ENCODE measurements at regions not wholly inside any gene's neighbourhood (a gene's known extent, or its start where the extent isn't known, plus 50 kb on each side); places are given as distances from the start of the nearest gene placed in this dataset.
"Not testable (repeated sequence)": the region's sequence is repeated elsewhere in the genome, so short reads cannot be mapped to it uniquely, and the experiment has no call there.

GRCh38 chr5:56311306-56311905 is 78.3 kb upstream of the ANKRD55 start:
- no peak overlapping the region for H3K4me3 ChIP-seq (ENCODE audit: low read depth, low read length)

DNA sequence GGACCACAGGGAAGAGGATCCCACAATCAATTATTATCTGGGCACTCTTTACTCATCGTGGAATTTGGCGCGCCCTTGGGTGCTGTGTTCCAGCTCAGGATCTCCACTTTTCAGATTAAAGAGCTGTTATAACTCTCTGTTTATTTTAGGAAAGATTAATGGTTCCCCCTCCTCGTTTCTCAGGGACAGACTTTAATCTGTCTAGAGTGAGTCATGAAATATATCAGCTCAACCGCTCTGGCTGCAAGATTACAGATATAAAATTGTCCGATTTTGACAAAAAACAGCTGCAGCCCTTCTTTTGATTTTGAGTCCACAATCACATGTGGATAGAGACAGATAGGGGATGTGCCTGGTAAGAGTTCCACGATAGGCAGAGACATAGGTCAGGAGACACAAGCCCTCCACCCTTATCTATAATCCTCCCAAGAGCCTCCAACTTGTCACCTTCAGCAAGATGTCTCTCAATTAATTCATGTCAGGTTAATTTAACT is 77.6 kb upstream of the ANKRD55 start:
- H3K4me3 ChIP-seq (ENCODE audit: low read depth, low read length), result no peak overlapping the region

GRCh38 chr5:56309262-56309826 is 76.2 kb upstream of the ANKRD55 start:
- H3K4me3 ChIP-seq (ENCODE audit: low read depth, low read length), result no peak overlapping the region

DNA sequence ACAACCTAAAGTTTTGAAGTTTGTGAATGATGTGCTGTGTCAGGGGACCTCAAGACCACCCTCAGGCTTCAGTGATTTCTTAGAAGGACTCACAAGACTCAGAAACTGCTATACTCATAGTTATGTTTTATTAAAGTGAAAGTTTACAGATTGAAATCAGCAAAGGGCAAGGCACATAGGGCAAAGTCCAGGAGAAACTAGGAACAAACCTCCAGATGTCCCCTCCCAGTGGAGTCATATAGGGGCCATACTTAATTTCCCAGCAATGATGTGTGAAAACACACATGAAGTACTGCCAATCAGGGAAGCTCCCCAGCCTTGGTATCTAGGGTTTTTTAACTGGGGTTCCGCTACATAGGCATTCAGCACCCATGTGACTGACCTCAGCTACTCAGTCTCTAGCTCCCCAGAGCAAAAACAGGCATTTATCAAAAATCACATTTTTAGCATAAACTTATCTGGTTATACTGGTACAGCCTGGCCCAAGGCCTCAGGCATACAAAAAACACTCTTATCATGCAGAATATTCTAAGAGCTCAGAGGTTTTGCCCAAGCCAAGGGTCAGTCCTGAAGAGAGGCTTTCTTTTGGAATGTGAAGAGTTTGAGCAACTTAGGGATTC is 74.7 kb upstream of the ANKRD55 start:
- no peak overlapping the region for H3K4me3 ChIP-seq (ENCODE audit: low read depth, low read length)

DNA sequence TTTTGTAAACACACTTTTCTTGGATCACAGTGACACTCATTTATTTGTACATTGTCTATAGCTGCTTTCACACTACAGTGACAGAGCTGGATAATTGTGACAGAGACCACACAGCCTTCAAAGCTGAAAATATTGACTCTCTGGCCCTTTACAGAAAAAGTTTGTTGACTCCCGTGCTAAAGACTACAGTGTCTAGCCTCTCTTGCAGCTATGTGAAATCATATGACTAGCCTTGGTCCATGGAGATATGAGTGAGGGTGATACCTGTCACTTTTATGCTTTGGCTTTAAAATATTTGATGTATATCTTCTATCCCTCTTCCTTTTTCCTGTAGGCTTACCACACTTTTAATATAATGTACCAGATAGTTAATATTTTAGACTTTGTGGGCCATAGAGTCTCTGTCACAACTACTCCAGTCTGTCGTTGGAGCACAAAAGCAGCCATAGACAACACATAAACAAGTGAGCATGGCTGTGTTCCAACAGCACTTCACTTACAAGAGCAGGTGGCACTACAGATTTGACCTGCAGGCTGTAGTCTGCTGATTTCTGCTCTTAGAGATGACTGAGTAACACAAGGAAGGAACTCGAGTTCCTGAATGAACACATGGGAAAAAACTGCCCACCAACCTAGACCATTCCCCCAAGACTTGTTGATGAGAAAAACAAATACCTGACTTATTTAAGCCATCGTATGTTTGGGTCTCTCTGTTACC is 73.5 kb upstream of the ANKRD55 start:
- no peak overlapping the region for H3K4me3 ChIP-seq (ENCODE audit: low read depth, low read length)

DNA sequence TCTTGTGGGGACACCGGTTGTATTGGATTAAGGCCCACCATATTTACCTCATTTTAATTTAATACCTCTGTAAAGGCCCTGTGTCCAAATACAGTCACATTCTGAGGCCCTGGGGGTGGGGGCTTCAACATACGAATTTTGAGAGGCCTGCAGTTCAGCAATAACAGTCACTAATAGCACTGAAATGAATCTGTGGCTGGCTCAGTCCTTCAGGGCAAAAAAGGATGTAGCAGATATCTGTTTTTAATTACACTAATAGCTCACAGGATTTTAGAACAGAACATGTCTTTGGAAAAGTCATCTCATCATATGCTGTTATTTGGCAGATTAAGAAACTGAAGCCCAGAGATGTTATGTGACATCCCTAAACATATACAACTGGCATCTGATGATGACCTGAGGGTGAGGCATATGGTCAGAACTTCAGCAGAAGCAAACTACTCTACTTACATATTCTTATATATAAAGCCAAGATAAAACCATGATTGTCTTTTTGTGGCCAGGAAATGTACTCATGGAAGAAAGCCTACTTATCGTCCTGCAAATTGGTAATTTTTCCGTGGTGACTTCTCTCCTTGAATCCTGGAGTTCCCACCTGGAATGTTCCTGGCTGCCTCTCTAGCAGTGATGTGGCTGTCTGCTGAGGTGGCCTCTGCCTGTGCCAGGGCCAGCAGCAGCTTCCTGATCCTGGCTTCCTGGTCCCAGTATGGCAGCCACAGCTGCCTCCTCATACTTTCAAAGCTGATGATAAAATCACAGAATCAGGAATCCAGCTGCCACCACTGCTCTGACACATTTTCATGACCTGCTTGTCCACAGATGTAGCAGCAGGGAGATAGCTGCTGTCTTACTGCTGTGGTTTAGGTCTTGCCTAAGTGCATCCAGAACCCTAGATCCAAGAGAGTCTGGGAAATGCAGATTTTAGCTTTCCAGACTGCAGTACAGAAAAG is 72.1 kb upstream of the ANKRD55 start:
- no peak overlapping the region for H3K4me3 ChIP-seq (ENCODE audit: low read depth, low read length)

GRCh38 chr5:56303511-56303910 is 70.4 kb upstream of the ANKRD55 start:
- no peak overlapping the region for H3K4me3 ChIP-seq (ENCODE audit: low read depth, low read length)

DNA sequence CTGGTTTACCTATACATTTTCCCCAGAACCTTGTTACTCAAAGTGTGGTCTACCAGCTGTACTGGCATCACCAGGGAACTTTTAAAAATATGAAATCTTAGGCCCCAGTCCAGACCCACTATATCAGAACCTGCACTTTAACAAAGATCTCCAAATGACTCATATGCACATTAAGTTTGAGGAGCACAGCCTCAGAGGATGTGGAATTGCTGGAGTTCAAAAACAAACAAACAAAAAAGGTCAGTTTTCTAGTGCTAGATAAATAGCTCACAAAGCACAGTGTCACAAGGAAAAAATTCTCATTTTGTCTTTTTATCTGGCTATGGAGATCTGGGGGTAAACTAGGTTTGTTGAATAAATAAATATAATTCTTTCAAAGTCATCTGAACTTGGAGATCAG is 68.9 kb upstream of the ANKRD55 start:
- H3K4me3 ChIP-seq (ENCODE audit: low read depth, low read length), result no peak overlapping the region

DNA sequence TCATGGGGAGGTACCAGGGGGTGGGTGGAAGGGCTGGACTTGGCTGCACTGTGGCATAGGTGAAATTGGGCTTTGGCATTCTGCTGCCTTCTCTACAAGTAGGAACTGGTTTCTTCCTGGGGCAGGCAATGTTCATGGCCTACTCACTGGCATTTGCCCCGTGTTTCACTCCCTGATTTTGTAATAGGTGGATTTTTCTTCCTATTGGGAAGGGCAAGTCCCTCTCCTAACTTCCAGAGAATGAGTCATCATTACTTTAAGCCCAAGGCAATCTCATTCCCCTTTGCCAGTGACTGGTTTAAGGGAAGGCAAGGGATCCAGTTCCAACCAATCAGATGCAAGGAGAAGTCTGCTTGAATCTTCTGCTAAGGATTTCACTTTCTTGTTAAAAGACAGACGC is 67.9 kb upstream of the ANKRD55 start:
- H3K4me3 ChIP-seq (ENCODE audit: low read depth, low read length), result no peak overlapping the region

DNA sequence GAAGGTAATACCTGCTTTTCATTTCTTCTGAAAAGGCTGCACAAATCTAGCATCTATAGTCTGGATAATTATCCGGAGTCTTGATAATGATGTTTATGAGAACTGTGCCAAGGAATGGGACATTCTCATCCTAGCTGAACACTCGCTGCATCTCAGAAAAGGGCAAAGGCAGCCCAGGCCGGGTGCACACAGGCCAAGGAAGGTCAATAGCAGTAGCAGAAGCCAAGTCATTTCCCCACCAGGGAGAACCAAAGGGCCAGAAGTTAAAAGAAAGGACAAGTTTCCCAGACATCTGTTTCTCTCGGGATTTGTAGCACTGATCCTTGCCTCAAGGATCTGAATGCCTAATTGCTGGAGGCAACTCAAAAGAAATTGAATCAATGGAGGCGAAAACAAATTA is 66.1 kb upstream of the ANKRD55 start:
- H3K4me3 ChIP-seq (ENCODE audit: low read depth, low read length), result no peak overlapping the region

DNA sequence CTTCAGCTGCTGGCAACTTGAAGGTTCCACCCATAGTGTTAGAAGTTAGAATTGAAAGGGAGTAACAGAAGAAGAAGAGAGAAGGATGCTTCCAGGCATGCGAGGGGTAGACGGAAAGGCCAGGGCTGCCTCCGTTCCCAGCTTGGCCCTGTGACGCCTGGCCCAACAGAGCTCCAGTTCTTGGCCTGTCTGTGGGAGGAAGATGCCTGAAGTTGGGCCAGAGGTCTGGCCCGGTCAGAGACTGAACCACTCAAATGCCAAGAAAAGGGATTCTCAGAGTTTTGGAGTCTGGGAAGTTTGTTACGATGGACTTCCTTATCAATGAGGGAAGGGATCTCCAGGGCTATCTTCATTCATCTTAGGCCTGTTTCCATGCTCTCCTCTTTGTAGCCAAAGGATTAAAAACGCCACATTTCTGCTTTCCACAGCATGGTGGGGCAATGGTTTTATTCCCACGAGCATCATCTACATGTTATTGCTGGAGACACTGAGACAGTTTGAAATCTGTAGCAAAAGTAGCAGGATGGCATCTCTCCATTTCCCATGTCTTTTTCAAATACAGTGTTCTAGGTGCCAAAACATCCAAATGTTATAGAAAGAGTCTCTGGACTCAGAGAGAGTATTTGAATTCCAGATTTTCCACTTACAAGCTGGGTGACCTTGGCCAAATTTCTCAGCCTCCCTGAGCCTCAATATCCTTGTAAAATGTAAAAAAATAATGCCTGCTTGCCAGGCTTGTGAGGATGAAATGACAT is 65.4 kb upstream of the ANKRD55 start:
- H3K4me3 ChIP-seq (ENCODE audit: low read depth, low read length), result no peak overlapping the region

- H3K4me3 ChIP-seq (ENCODE audit: low read depth, low read length), result no peak overlapping the region
Observed at GRCh38 chr5:56297851-56298250, 64.7 kb upstream of the ANKRD55 start.

DNA sequence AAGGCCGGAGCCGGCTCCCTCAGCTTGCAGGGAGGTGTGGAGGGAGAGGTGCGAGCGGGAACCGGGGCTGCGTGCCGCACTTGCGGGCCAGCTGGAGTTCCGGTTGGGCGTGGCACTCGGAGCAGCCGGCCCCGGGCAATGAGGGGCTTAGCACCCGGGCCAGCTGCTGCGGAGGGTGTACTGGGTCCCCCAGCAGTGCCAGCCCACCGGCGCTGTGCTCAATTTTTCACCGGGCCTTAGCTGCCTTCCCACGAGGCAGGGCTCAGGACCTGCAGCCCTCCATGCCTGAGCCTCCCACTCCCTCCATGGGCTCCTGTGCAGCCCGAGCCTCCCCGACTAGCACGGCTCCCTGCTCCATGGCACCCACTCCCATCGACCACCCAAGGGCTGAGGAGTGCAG is 62.2 kb upstream of the ANKRD55 start:
- not testable (repeated sequence) for H3K4me3 ChIP-seq (ENCODE audit: low read depth, low read length)

GRCh38 chr5:56294354-56294753 is 61.2 kb upstream of the ANKRD55 start:
- no peak overlapping the region for H3K4me3 ChIP-seq (ENCODE audit: low read depth, low read length)

DNA sequence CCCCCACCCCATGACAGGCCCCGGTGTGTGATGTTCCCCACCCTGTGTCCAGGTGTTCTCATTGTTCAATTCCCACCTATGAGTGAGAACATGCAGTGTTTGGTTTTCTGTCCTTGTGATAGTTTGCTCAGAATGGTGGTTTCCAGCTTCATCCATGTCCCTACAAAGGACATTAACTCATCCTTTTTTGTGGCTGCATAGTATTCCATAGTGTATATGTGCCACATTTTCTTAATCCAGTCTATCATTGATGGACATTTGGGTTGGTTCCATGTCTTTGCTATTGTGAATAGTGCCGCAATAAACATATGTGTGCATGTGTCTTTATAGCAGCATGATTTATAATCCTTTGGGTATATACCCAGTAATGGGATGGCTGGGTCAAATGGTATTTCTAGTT is 59.7 kb upstream of the ANKRD55 start:
- not testable (repeated sequence) for H3K4me3 ChIP-seq (ENCODE audit: low read depth, low read length)

- no peak overlapping the region for H3K4me3 ChIP-seq (ENCODE audit: low read depth, low read length)
Observed at GRCh38 chr5:56291661-56292374, 58.7 kb upstream of the ANKRD55 start.

- no peak overlapping the region for H3K4me3 ChIP-seq (ENCODE audit: low read depth, low read length)
Observed at GRCh38 chr5:56291079-56291643, 58.0 kb upstream of the ANKRD55 start.

DNA sequence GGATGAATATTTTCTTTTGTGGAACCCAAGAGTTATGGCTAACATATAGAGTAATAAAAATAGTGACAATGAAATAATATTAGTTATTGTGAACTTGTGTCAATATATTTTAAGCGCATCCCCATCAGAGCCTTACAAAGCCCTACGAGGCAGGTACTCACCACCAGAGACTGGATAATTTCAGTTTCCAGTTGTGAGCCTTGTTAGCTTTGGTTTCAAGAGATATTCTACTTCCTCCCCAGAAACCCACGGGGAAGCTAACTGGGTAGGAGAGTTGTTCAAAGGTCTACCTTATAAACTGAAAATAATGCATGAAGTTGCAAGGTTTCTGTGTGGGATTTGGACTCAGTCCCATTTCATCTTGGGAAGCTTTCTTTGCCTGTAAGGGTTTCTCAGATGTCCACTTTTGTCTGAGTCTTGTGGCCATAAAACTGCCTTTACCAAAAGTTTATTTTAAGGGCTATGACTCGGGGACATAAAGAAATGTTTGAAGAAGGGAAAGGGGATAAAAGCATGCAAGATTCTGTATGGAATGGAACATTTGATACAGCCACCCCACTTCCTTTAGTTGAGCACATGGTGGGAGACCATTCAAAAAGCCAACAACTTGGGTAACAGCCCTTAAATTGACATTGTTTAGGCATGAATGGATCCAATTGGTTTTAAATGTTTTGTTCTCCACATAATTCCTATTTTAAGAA is 57.4 kb upstream of the ANKRD55 start:
- H3K4me3 ChIP-seq (ENCODE audit: low read depth, low read length), result no peak overlapping the region

- H3K4me3 ChIP-seq (ENCODE audit: low read depth, low read length), result no peak overlapping the region
Observed at GRCh38 chr5:56289602-56289987, 56.5 kb upstream of the ANKRD55 start.

Measured in iPS-11a (cell line).